ENCODE measurements at regions not wholly inside any gene's neighbourhood (a gene's known extent, or its start where the extent isn't known, plus 50 kb on each side); places are given as distances from the start of the nearest gene placed in this dataset.
"Not testable (repeated sequence)": the region's sequence is repeated elsewhere in the genome, so short reads cannot be mapped to it uniquely, and the experiment has no call there.

GRCh38 chr2:216761133-216761532 lies 65.8 kb upstream of the IGFBP5 start:
- no peak overlapping the region for H3K27ac ChIP-seq (ENCODE audit: low read length)
- DNase-seq (ENCODE audit: low read depth, low spot score): no peak
- H3K4me1 ChIP-seq (ENCODE audit: control insufficient read depth, insufficient read depth, low read length): 0 out of 2 replicates have a peak, but pooled peaks cover 1% of the 10 kb centered on the region
- no peaks in the 10 kb centered on the region for H3K9me3 ChIP-seq (ENCODE audit: control insufficient read depth, insufficient read depth, low read length)
- H3K4me3 ChIP-seq (ENCODE audit: low read length): no peak overlapping the region
- H3K36me3 ChIP-seq (ENCODE audit: control insufficient read depth, insufficient read depth, low read length): no peaks in the 10 kb centered on the region
- no CpG with 5 or more reads among the region's 1 CpG for WGBS (ENCODE audit: insufficient coverage, insufficient read length)
- no peaks in the 10 kb centered on the region for H3K27me3 ChIP-seq (ENCODE audit: control insufficient read depth, insufficient read depth, low read length)

GRCh38 chr2:216758256-216759155 lies 63.2 kb upstream of the IGFBP5 start:
- no peaks in the 10 kb centered on the region for H3K4me1 ChIP-seq (ENCODE audit: control insufficient read depth, insufficient read depth, low read length)
- no peak overlapping the region for H3K4me3 ChIP-seq (ENCODE audit: low read length)
- no CpG with 5 or more reads among the region's 8 CpGs for WGBS (ENCODE audit: insufficient coverage, insufficient read length)
- no peak for DNase-seq (ENCODE audit: low read depth, low spot score)
- H3K9me3 ChIP-seq (ENCODE audit: control insufficient read depth, insufficient read depth, low read length): no peaks in the 10 kb centered on the region
- no peaks in the 10 kb centered on the region for H3K27me3 ChIP-seq (ENCODE audit: control insufficient read depth, insufficient read depth, low read length)
- no peak overlapping the region for H3K27ac ChIP-seq (ENCODE audit: low read length)
- no peaks in the 10 kb centered on the region for H3K36me3 ChIP-seq (ENCODE audit: control insufficient read depth, insufficient read depth, low read length)

GRCh38 chr2:216757532-216757931 lies 62.2 kb upstream of the IGFBP5 start:
- Histone ChIP-seq H3K9me3 (ENCODE audit: control insufficient read depth, insufficient read depth, low read length) (no peaks in the 10 kb centered on the region), H3K27ac (ENCODE audit: low read length) (no peak overlapping the region), H3K36me3 (ENCODE audit: control insufficient read depth, insufficient read depth, low read length) (no peaks in the 10 kb centered on the region), H3K27me3 (ENCODE audit: control insufficient read depth, insufficient read depth, low read length) (no peaks in the 10 kb centered on the region), H3K4me1 (ENCODE audit: control insufficient read depth, insufficient read depth, low read length) (no peaks in the 10 kb centered on the region), H3K4me3 (ENCODE audit: low read length) (no peak overlapping the region)
- DNase-seq (ENCODE audit: low read depth, low spot score): no peak
- WGBS (ENCODE audit: insufficient coverage, insufficient read length): no CpG with 5 or more reads among the region's 4 CpGs

GRCh38 chr2:216756435-216756834 lies 61.1 kb upstream of the IGFBP5 start:
- no peaks in the 10 kb centered on the region for H3K36me3 ChIP-seq (ENCODE audit: control insufficient read depth, insufficient read depth, low read length)
- no peak overlapping the region for H3K4me3 ChIP-seq (ENCODE audit: low read length)
- WGBS (ENCODE audit: insufficient coverage, insufficient read length): no CpG with 5 or more reads among the region's 2 CpGs
- H3K27ac ChIP-seq (ENCODE audit: low read length): no peak overlapping the region
- H3K27me3 ChIP-seq (ENCODE audit: control insufficient read depth, insufficient read depth, low read length): no peaks in the 10 kb centered on the region
- no peak for DNase-seq (ENCODE audit: low read depth, low spot score)
- H3K4me1 ChIP-seq (ENCODE audit: control insufficient read depth, insufficient read depth, low read length): no peaks in the 10 kb centered on the region
- no peaks in the 10 kb centered on the region for H3K9me3 ChIP-seq (ENCODE audit: control insufficient read depth, insufficient read depth, low read length)

- no peaks in the 10 kb centered on the region for H3K36me3 ChIP-seq (ENCODE audit: control insufficient read depth, insufficient read depth, low read length)
Observed at GRCh38 chr2:216754812-216755211, 59.5 kb upstream of the IGFBP5 start.

GRCh38 chr2:216754336-216754735 lies 59.0 kb upstream of the IGFBP5 start:
- H3K27me3 ChIP-seq (ENCODE audit: control insufficient read depth, insufficient read depth, low read length): no peaks in the 10 kb centered on the region
- no CpG with 5 or more reads among the region's 3 CpGs for WGBS (ENCODE audit: insufficient coverage, insufficient read length)
- DNase-seq (ENCODE audit: low read depth, low spot score): no peak

More at GRCh38 chr2:216754812-216755211, 59.5 kb upstream of the IGFBP5 start:
- Histone ChIP-seq H3K4me1 (ENCODE audit: control insufficient read depth, insufficient read depth, low read length) (no peaks in the 10 kb centered on the region), H3K27ac (ENCODE audit: low read length) (no peak overlapping the region), H3K27me3 (ENCODE audit: control insufficient read depth, insufficient read depth, low read length) (no peaks in the 10 kb centered on the region), H3K4me3 (ENCODE audit: low read length) (no peak overlapping the region), H3K9me3 (ENCODE audit: control insufficient read depth, insufficient read depth, low read length) (no peaks in the 10 kb centered on the region)
- WGBS (ENCODE audit: insufficient coverage, insufficient read length): no CpG with 5 or more reads among the region's 7 CpGs
- no peak for DNase-seq (ENCODE audit: low read depth, low spot score)

GRCh38 chr2:216752855-216753505 lies 57.6 kb upstream of the IGFBP5 start:
- Histone ChIP-seq H3K4me1 (ENCODE audit: control insufficient read depth, insufficient read depth, low read length) (no peaks in the 10 kb centered on the region), H3K9me3 (ENCODE audit: control insufficient read depth, insufficient read depth, low read length) (no peaks in the 10 kb centered on the region), H3K36me3 (ENCODE audit: control insufficient read depth, insufficient read depth, low read length) (no peaks in the 10 kb centered on the region), H3K4me3 (ENCODE audit: low read length) (no peak overlapping the region), H3K27me3 (ENCODE audit: control insufficient read depth, insufficient read depth, low read length) (no peaks in the 10 kb centered on the region), H3K27ac (ENCODE audit: low read length) (no peak overlapping the region)
- DNase-seq (ENCODE audit: low read depth, low spot score): no peak
- WGBS (ENCODE audit: insufficient coverage, insufficient read length): no CpG with 5 or more reads among the region's 2 CpGs

More at GRCh38 chr2:216754336-216754735, 59.0 kb upstream of the IGFBP5 start:
- Histone ChIP-seq H3K36me3 (ENCODE audit: control insufficient read depth, insufficient read depth, low read length) (no peaks in the 10 kb centered on the region), H3K4me1 (ENCODE audit: control insufficient read depth, insufficient read depth, low read length) (no peaks in the 10 kb centered on the region), H3K27ac (ENCODE audit: low read length) (no peak overlapping the region), H3K4me3 (ENCODE audit: low read length) (no peak overlapping the region), H3K9me3 (ENCODE audit: control insufficient read depth, insufficient read depth, low read length) (no peaks in the 10 kb centered on the region)

GRCh38 chr2:216750750-216751149 lies 55.4 kb upstream of the IGFBP5 start:
- not testable (repeated sequence) for H3K27ac ChIP-seq (ENCODE audit: low read length); H3K4me3 ChIP-seq (ENCODE audit: low read length); H3K27me3 ChIP-seq (ENCODE audit: control insufficient read depth, insufficient read depth, low read length); H3K9me3 ChIP-seq (ENCODE audit: control insufficient read depth, insufficient read depth, low read length); DNase-seq (ENCODE audit: low read depth, low spot score); H3K36me3 ChIP-seq (ENCODE audit: control insufficient read depth, insufficient read depth, low read length); H3K4me1 ChIP-seq (ENCODE audit: control insufficient read depth, insufficient read depth, low read length)

GRCh38 chr2:216746268-216746667 lies 50.9 kb upstream of the IGFBP5 start:
- not testable (repeated sequence) for H3K27me3 ChIP-seq (ENCODE audit: control insufficient read depth, insufficient read depth, low read length); DNase-seq (ENCODE audit: low read depth, low spot score); H3K27ac ChIP-seq (ENCODE audit: low read length); H3K9me3 ChIP-seq (ENCODE audit: control insufficient read depth, insufficient read depth, low read length); H3K4me1 ChIP-seq (ENCODE audit: control insufficient read depth, insufficient read depth, low read length); H3K36me3 ChIP-seq (ENCODE audit: control insufficient read depth, insufficient read depth, low read length); H3K4me3 ChIP-seq (ENCODE audit: low read length)
- no CpG with 5 or more reads among the region's 5 CpGs for WGBS (ENCODE audit: insufficient coverage, insufficient read length)

- Histone ChIP-seq H3K9me3 (ENCODE audit: control insufficient read depth, insufficient read depth, low read length) (no peaks in the 10 kb centered on the region), H3K36me3 (ENCODE audit: control insufficient read depth, insufficient read depth, low read length) (no peaks in the 10 kb centered on the region), H3K4me1 (ENCODE audit: control insufficient read depth, insufficient read depth, low read length) (no peaks in the 10 kb centered on the region), H3K4me3 (ENCODE audit: low read length) (no peak overlapping the region), H3K27ac (ENCODE audit: low read length) (no peak overlapping the region), H3K27me3 (ENCODE audit: control insufficient read depth, insufficient read depth, low read length) (no peaks in the 10 kb centered on the region)
- WGBS (ENCODE audit: insufficient coverage, insufficient read length): no CpG with 5 or more reads among the region's 3 CpGs
- no peak for DNase-seq (ENCODE audit: low read depth, low spot score)
Observed at GRCh38 chr2:216745453-216745852, 50.1 kb upstream of the IGFBP5 start.

Measured in iPS DF 6.9 (cell line).